ENCODE measurements at regions not wholly inside any gene's neighbourhood (a gene's known extent, or its start where the extent isn't known, plus 50 kb on each side); places are given as distances from the start of the nearest gene placed in this dataset.
"Not testable (repeated sequence)": the region's sequence is repeated elsewhere in the genome, so short reads cannot be mapped to it uniquely, and the experiment has no call there.

DNA sequence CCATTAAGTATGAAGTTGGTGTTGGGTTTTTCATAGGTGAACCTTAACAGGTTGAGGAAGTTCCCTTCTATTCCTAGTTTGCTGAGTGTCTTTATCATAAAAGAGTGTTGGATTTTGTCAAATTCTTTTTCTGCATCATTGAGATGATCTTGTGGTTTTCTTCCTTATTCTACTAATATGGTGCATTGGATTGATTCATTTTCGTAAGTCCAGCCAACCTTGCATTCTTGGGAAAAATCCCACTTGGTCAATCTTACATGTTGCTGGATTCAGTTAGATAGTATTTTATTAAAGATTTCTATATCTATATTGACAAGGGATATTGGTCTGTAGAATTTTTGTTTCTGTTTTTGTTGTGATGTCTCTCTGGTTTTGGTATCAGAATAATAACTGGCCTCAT lies 83.7 kb upstream of the C15orf39 start:
- intact Hi-C loops (cut with DNase I) = no loop called here
- no peak for TF ChIP-seq CTCF (IDR thresholded peaks at IDR 0.05)
- H3K4me1 ChIP-seq = no peaks in the 10 kb centered on the region
- peaks cover 6% of the 10 kb centered on the region for H3K9me3 ChIP-seq
- no peaks in the 10 kb centered on the region for H3K27me3 ChIP-seq
- DNase-seq (no peak), ATAC-seq (no peak)
- H3K36me3 ChIP-seq = no peaks in the 10 kb centered on the region
- no peak overlapping the region for H3K27ac ChIP-seq
- H3K4me3 ChIP-seq = no peak overlapping the region

DNA sequence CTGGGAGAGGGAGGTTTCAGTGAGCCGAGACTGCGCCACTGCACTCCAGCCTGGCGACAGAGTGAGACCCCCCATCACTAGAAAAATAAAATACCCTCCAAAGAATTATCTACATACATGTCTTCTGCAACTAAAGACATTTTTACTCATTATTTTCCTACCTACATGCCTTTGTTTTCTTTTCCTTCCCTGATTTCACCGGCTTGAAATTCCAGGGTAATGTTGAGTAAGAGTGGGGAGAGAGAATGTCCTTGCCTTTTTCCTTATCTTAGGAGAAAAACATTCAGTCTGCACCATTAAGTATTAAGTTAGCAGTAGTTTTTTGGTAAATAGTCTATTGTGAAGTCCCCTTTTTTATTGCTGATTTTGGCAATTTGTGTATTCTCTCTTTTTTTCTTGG lies 82.4 kb upstream of the C15orf39 start:
- H3K27me3 ChIP-seq; H3K4me3 ChIP-seq; intact Hi-C loops (cut with DNase I); DNase-seq; H3K27ac ChIP-seq; H3K9me3 ChIP-seq; H3K36me3 ChIP-seq; ATAC-seq: not testable (repeated sequence)
- H3K4me1 ChIP-seq = peaks cover 11% of the 10 kb centered on the region

- H3K36me3 ChIP-seq = no peaks in the 10 kb centered on the region
- no peak for TF ChIP-seq CTCF (IDR thresholded peaks at IDR 0.05)
- peaks cover 29% of the 10 kb centered on the region for H3K4me1 ChIP-seq
- no peak overlapping the region for H3K27ac ChIP-seq
- H3K27me3 ChIP-seq = no peaks in the 10 kb centered on the region
- intact Hi-C loops (cut with DNase I) = no loop called here
- H3K4me3 ChIP-seq = no peak overlapping the region
- H3K9me3 ChIP-seq = no peaks in the 10 kb centered on the region
- ATAC-seq (no peak), DNase-seq (no peak)
Measured at GRCh38 chr15:75121491-75121890, 80.2 kb upstream of the C15orf39 start.

- H3K9me3 ChIP-seq = no peaks in the 10 kb centered on the region
- ATAC-seq (no peak), DNase-seq (no peak)
- no peak overlapping the region for H3K4me3 ChIP-seq
- H3K36me3 ChIP-seq = no peaks in the 10 kb centered on the region
- no peaks in the 10 kb centered on the region for H3K27me3 ChIP-seq
- intact Hi-C loops (cut with DNase I) = no loop called here
- H3K27ac ChIP-seq = no peak overlapping the region
- no peak for TF ChIP-seq CTCF (IDR thresholded peaks at IDR 0.05)
- H3K4me1 ChIP-seq = peaks cover 29% of the 10 kb centered on the region
Measured at GRCh38 chr15:75123395-75123794, 78.3 kb upstream of the C15orf39 start.

DNA sequence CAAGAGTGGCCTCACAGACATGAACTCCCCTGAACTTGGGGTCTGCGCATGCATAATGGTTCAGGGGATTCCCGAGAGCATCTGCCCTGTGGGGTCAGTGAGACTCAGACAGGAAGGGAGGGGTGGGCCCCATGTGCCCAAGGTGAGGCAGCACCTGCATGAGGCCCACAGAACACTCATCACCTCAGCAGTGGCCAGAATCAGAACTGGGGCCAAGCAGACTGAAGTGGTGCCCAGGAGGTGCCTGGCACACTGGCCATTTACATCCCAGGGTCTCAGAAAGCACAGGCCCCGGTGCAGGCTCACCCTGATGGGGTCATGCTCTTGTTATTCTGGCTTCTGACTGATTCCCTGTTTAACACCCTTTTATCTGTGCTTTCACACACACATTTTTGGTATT lies 77.4 kb upstream of the C15orf39 start:
- H3K27me3 ChIP-seq; H3K9me3 ChIP-seq; H3K4me3 ChIP-seq; ATAC-seq; DNase-seq; intact Hi-C loops (cut with DNase I); H3K36me3 ChIP-seq: not testable (repeated sequence)
- Histone ChIP-seq H3K4me1 (peaks cover 29% of the 10 kb centered on the region), H3K27ac (peak overlapping the region; percentile 72)

DNA sequence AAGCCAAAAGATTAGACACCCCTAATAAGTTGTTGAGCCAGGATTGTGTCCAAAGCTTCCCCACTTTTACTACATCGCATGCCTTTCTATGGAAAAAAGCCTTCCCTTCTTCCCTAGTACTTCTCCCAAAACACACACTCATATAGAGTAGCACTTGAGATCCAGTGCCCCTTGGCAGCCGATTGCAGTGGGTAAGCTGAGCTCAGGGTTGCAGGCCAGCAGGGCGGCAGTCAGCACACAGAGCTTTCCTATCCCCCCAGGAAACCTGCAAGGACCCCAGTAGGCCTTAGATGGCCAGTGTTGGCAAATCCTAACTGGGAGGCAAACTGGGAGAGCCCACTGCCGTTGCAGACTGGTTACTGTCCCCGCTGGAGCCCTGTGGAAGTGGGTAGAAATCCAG lies 75.7 kb upstream of the C15orf39 start:
- H3K4me1 ChIP-seq = peaks cover 29% of the 10 kb centered on the region
- H3K4me3 ChIP-seq = no peak overlapping the region
- no peak for TF ChIP-seq CTCF (IDR thresholded peaks at IDR 0.05)
- no peak for DNase-seq
- intact Hi-C loops (cut with DNase I) = no loop called here
- no peak overlapping the region for H3K27ac ChIP-seq
- H3K27me3 ChIP-seq = no peaks in the 10 kb centered on the region
- no peaks in the 10 kb centered on the region for H3K36me3 ChIP-seq
- no peaks in the 10 kb centered on the region for H3K9me3 ChIP-seq
- peak; percentile 56 for ATAC-seq

GRCh38 chr15:75126864-75127580 lies 74.7 kb upstream of the C15orf39 start:
- Histone ChIP-seq H3K36me3 (no peaks in the 10 kb centered on the region), H3K9me3 (no peaks in the 10 kb centered on the region), H3K27ac (no peak overlapping the region), H3K27me3 (no peaks in the 10 kb centered on the region), H3K4me3 (no peak overlapping the region), H3K4me1 (peaks cover 33% of the 10 kb centered on the region)
- ATAC-seq = no peak
- intact Hi-C loops (cut with DNase I) = no loop called here
- no peak for DNase-seq
- TF ChIP-seq CTCF (IDR thresholded peaks at IDR 0.05) = no peak
